Inflammatory macrophage treated with lipopolysaccharide for 4 hours (primary cell): ENCODE measurements at regions not wholly inside any gene's neighbourhood (a gene's known extent, or its start where the extent isn't known, plus 50 kb on each side); places are given as distances from the start of the nearest gene placed in this dataset.

Experiments used
- DNase-seq: peaks from one replicate; pipeline ENCODE4 v3.0.0-alpha.2; 2020

DNA sequence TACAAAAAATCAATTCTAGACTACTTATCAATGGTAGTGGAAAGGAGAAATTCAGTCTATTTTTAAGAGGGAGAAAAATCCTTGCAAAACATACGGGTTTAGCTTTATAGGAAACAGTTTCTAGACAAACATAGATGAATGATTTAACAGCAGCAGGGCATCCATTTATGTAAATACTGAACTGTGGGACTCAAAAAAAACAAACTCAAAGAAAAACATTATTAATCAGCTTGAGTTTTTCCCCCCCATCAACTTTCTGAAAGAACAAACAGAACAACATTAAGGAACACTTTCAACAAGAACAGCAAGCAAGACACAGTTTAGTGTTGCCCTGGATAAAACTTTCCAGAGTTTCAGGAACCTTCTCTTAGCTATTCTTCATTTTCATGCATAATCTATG, 147.3 kb upstream of the KCNK2 start:
- no peak for DNase-seq

DNA sequence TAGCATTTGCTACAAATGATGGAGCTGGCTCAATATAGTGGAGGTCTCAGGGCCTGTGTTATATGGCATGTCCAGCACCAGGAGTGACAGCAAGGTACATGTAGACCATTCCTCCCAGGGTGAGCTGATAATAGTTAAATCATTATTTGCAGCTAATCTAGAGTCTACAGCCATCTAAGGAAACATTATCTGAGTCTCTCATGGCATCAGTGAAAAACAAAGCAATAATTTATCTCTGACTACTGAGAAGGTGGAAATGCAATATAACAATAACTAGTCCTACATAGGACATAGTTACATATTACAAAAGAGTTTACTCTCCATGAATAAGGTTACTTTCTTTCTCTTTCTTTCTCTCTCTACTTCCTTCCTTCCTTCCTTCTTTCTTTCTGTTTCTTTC, 143.4 kb upstream of the KCNK2 start:
- no peak for DNase-seq

DNA sequence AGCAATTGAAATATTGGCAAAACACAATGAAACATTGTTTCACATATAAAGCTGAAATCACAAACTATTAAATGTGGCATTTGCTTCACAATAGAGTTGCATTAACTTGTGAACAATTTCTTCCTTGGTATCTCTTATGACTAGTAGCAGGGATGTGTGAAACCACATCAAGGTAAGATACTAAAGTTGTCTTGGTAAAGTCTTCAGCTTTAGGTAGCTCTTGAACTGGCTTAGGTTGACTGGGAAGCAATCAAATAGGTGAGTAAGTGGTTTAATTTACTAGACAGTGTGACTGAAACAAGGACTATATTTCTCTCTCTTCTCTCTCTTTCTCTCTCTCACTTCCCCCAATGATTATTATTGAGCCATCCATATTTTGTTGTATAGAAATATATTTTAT, 141.5 kb upstream of the KCNK2 start:
- DNase-seq: no peak

DNA sequence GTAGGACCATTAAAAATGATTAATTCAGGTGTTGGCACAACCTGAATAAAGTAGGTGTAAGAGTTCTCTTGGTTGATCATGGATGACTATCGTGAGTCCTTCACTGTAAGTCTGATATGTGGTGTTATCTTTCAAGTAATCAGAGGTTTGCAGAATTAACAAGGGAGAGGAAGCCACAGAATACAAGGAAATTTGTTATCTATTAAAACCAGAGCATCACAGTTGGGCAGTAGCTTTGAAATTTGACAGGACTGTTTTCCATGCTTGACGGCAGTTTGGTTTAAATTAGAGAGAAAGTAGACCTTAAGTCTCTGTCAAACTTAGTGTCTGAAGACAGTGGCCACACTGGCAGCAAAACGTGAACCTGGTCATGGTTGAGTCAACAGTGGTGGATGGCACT, 139.5 kb upstream of the KCNK2 start:
- no peak for DNase-seq

DNA sequence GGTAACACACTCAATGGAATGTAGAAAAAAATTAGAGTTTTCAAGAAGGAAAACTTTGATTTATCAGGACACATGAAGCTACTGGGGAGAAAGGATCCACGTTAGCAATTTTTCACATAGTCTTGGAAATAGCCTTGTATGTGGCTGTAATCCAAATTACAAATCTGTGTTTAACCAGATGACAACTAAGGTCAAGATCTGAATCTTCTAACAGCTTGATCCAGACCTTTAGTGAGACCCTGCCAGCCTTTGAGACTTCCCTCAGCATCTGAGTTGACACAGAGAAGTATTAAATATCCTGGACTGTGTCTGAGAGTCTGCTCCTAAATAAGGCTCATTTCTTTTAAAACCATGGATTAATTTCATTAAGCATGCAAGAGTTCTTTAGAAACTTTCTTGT, 135.9 kb upstream of the KCNK2 start:
- no peak for DNase-seq

DNA sequence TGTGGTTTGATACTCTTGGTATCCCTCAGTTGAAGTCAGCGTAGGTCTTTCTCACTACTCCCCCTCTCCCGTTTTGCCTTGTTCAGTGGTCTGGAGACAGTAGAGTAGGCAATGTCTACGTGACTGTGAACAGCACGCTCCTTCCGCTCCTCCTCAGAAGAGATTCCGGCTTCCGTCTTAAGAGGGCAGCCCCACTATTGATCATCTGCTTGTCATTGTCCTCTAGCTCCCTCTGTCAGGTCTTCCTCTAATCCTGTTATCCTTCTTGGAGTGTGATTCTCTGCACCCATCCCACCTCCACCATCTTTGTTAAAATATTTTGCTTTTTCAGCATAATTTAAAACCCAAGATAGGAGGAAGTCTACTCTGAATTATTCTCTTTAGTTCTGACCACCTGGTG, 129.9 kb upstream of the KCNK2 start:
- DNase-seq: no peak

DNA sequence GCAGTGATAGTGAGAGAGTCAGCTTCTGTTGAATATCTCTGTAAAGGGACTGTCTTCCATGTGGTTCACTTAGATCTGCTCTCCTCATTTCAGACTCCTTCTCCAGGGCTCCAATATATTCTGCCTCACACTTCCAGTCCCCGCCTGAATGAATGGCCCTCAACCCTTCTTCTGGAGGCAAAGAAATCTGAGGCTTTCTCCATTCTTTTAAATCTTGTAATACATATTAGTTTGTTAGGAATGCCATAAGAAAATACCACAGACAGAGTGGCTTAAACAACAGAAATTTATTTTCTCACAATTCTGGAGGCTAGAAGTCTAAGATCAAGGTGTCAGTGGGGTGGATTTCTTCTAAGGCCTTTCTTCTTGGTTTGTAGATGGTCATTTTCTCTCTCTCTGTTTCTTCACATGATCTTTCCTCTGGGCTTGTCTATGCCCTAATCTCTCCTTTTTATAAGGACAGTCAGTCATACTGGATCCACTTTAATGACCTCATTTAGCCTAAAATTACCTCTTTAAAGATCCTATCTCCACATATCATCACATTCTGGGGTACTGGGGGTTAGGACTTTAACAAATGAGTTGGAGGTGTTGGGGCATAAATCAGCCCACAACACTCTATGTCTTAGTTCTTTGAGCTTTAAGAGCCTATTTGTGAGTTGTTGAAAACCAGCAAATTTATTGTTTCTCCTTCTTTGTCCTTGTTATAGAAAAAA, 128.5 kb upstream of the KCNK2 start:
- no peak for DNase-seq

DNA sequence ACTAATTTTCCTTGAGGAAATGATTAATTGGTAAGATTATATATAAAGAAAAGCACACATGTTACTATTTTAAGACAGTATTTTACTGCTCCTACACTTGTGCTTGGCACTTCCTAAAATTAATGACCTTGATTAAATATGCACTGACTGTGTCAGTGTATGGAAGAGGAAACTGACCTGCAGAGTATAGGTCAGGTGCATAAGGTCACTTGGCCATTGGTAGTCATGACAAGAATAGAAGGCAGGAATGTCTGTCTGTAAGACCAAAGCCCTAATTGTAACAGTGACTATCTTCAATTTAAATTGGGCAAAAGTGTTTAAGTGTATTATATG, 128.0 kb upstream of the KCNK2 start:
- no peak for DNase-seq

DNA sequence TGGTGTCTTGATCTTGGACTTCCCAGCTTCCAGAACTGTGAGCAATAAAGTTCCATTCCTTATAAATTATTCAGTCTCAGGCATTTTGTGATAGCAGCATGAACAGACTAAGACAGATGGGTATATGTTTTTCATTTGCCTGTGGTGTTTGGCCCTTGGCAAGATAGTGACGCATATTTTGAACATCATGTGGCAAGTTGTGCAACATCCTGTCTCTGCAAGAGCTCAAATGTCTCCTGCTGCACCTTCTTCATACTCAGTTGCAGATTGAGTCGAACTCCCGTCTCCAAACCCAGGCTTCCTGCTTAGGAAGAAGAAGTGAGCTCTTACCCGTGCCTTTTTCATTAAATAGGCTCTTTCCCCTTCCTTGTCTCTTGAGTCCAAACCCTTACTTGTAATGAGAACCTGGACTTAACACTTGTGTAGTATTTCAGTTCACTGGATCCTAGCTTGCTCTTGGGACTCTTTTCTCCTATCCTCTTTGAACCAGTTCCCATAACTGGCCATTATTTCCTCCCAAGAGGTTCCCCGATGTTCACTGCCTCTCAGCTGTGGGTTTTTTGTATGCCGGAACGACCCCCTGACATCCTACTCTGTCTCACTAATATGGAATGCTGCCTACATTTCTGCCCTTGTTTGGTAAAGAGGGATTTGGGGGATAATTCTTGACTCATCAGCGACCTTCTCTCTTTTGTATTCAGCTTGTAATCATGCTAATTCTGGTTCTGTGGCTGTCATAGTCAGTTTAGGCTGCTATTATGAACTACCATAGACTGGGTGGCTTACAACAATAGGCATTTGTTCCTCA, 125.0 kb upstream of the KCNK2 start:
- peak; percentile 4 for DNase-seq

DNA sequence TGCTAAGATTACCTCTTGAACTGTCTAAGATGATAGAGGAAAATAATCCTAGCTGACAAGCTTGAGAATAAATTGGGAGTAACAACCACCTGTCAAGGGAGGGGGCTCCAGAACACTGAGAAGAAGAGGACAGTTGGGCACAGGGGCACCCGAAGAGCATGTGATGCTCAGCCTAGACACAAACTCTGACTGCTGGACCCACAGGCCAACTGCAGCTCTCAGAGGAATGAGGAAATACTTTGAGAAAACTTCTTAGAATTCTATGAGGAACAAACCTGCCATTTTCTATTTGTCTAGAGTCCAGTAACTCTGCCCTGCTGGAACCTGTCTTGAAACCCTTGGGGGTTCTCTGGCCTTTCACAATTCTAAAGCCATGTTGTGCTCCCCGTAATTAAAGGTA, 124.1 kb upstream of the KCNK2 start:
- no peak for DNase-seq

DNA sequence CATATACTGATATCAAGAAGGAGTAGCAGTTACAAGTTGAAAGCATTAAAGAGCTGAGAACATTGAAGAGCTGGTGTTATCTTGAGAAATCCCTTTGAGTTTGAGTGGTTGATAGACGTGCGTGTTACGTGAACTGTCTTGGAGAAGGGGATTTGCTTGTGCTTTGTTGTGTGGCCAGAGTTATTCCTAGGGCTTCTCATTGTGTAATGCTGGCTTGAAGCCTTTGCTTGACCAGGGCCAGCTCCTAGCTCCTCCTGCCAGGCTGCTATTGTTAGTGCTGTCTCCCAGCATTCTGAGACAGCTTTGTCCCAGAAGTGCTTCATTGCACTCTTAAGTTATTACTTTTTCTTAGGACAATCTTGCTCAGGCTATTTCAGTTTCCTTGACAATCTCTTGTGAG, 116.2 kb upstream of the KCNK2 start:
- DNase-seq: no peak

DNA sequence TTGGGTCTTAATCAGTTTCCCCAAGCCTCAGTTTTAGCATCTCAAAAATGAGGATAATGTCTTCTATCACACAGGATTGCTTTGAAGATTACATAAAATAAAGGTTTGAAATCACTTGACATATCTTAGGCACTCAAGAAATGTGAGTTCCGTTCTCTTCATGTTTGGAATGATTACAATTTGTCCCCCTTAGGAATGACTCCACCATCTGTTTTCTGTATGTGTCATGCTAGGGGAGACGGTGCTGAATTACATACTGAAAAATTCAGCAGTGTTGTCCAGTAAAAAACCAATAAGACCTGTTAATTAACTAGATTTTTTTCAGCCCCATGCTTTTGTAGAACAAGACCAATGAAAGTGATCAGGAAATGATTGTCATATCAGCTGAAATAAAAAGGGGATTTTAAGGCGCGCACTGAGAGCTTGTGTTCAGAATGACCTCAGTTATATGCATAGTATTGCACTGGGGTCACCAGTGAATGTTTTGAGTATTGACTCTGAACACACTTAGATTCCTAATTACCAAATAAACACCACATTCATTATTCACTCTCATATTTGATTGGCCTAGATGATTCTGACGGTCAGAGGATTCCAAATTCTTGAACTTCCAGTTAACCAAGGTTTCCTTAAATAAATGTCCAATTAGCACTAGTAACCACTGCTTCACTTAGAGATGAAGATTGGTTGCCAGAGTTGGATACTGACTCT, 114.5 kb upstream of the KCNK2 start:
- DNase-seq: no peak

DNA sequence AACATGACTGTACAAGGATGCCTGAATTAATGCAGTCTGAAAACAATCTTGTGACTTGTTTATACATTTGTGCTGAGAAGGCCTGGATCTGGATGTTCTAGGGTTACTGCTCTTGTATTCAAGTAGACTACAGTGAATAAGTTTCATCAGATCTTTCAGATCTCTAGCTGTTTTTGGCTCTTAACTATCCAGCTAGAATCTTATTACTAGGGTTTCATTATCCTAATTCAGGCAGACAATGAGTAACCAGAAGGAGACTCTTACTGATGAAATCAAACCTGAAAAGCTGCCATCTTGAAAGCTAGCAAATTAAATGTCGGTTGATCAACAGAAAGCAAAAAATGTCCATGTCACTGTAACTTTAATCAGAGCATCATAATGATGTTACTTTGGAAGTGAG, 112.5 kb upstream of the KCNK2 start:
- DNase-seq: no peak

DNA sequence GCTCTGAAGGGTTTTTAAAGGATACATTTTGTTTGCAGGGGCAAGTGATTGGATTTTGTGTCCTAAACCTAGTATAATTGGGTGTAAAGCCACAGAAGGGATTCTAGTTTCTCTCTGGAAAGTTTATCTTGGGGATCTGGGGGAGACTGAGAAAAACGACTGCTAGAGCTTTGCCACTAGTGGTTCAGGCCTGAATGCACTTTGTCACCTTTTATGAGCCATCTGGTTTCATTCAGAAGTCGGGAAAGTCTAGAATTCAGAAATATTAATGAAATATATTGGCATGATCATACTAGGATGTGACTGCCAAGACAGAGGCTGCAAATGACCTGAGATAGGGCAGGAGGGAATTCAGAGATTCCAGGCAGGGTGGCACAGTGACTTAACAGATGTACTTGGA, 111.5 kb upstream of the KCNK2 start:
- DNase-seq: no peak

DNA sequence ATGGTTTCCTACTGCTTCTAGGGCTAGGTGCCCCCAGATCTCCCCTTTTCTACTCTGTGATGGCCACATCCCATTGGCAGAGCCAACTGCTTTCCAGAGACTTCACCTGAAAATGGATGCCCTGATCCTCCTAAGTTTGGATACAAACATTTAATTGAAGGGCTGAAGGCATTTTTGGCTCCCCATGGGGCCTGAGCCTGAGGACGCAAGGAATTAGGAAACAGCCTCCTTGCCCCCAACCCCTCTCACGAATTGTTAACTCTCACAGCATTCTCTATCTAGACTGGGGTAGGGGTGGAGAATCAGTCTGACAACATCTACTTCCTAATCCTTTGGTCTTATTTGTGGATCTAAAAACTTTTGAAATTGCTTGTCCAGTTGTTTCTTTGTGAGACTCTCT, 108.5 kb upstream of the KCNK2 start:
- DNase-seq: no peak

DNA sequence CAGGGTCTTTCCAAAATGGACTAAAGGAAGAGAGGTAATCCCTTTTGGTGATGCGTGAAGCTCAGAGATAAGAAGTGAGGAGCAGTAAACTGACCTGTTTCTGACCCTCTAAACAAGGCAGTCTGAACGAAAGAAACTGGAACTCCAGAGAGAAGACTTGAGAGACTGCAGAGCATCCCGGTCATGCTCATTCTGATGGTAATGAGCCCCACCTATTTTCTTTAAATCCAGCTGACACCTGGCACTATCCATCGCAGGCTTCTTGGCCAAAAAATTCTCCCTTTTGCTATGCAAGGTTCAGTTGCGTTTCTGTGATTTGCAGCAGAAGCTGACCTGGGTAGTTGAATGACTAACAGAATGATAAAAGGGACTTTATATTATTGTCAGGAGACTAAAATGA, 105.9 kb upstream of the KCNK2 start:
- no peak for DNase-seq

DNA sequence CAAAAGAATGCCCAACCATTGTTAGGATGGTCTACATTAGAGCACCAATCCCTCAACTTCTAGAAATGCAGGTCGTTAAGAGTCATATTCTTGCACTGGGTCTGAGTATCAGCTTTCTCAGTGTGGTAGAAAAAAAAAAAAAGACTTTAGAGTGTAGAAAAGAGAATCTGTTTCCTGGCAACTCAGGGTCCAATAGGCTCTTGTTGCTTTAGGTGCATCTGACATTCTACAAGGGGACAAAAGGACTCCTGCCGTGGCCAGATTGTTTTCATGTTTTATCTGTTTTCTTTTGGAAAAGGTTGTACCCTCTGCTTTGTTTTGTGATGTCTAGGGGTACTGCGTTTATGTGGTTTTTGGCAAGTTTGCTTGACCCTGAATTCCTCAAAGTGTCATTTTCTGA, 105.4 kb upstream of the KCNK2 start:
- no peak for DNase-seq

DNA sequence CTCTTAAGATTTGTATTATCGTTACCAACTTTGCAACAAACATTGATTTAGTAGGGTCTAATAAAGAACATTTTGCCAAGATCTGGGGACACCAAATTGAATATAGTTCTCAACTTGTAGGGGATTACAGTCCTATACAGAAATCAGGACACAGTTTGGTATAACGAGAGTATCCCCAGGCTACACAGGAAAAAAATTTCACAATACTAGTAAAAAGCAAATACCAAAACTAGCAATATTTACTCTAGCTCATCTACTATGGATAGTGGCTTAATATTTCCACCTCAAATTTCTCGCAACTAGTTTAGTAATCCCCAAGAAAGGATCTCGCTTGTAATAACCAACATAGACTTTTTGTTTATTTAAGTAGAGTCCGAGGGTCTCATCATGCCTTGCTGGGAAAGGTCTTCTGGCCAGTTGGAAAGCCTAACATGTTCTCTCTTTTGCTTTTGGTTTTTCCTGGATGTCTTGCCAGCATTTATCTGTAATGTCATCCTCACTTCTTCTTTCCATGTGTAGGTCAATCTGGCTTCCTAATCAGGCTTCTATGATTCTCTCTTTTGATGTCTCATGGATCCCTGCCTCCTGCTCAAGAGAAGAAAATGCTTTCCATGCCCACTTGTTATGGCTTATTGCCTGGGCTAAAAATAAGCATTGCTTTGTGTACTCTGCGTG, 104.7 kb upstream of the KCNK2 start:
- DNase-seq: no peak

DNA sequence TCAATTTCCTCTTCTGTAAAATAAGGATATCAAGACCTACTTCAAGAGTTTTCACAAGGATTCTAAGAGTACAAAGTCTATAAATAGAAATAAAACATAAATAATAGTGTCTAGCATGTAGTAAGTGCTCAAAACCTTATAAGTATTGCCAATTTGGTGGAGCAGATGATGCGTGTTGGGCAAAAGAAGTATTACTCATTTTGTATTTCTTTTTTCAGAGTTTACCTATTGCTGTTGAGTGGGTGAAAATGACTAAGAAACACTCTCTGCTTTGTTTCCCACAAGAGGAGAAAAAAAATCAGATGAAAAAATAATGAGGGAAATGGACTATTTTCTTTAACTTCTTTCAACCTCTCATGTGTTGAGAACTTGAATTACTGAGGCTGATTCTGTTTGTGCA, 103.3 kb upstream of the KCNK2 start:
- no peak for DNase-seq

DNA sequence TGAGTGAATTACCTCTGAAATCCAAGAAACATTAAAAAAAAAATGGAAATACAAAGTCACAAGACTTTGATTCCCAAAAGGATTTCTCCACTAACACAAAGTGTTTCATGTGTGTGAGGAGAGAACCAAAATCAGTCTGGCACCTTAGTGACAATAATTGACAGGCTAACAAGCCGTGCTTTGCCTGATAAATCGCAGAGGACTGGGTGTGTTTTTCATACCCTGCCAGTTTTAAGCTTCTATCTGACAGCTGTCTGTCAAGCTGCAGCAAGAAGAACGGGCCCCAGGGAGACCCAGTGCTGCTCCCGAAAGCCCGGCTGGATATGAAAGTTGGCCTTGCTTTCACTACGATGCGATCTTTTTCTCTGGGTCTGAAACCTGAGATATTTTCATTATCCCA, 101.6 kb upstream of the KCNK2 start:
- no peak for DNase-seq

DNA sequence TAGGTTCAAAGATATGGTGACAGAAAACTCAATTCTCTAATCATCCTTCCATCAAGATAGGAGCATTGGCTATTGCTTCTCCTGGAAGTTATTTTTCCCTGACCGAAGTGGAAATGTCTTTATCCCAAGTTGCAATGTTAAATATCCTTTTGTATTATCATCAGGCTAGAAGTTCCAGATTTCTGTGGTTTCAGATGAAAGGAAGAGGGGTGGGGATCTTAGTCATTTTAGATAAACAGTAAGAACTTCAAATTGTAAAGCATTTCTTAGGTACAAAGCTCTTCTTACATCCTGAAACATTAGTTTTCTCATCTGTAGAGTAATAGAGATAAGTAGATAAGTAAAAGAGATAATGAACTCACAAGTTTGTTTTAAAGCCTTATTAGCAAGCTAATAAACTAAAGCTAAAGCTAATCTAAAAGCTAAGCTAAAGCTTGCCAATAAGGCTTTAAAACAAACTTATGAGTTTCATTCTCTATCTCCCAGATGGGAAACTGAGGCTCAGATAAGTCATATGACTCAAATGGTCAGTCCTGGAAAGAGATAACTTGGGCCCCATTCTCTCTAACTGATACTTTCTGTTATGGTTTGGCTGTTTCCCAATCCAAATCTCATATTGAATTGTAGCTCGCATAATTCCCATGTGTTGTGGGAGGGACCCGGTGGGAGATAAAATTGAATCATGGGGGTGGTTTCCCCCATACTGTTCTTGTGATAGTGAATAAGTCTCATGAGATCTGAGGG, 99.2 kb upstream of the KCNK2 start:
- DNase-seq: no peak

DNA sequence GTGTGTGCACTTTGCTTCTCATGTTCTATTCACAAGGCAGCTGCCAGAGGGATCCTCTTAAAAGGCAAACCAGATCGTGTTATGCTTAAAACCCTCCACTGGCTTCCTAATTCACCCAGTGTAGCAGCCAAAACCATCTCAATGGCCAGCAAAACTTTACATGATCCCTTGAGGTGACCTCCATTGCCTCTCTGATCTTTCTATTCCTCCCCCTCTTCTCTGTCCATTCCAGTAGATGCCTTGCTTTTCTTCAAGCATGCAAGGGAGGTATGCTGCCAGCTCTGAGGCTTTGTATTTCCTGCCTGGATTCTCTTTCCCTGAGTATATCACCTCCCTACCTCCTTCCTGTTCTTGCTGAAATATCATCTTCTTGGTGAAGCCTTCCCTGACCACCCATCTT, 93.2 kb upstream of the KCNK2 start:
- no peak for DNase-seq

DNA sequence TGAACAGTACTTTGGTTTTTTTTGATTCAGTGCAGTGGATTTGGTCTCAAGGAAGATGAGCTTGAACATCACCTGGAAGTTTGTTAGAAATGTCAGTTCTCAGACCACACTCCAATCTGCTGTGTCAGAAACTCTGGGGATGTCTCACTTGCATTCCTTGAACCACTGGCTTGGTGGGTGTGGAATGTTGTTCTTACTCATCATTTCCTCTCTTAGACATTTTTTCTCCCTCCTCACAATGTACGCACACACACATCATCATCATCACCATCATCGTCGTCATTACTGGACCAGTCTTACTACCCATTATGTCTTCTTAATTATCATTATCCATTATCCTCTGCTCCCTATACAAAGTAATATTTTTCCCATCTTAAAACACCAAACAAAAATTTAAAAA, 91.9 kb upstream of the KCNK2 start:
- DNase-seq: no peak
